GM18520 (cell line): ENCODE measurements at regions not wholly inside any gene's neighbourhood (a gene's known extent, or its start where the extent isn't known, plus 50 kb on each side); places are given as distances from the start of the nearest gene placed in this dataset.
"Not testable (repeated sequence)": the region's sequence is repeated elsewhere in the genome, so short reads cannot be mapped to it uniquely, and the experiment has no call there.

Source experiments
- ATAC-seq: cut with Tn5 transposase; IDR thresholded peaks from one replicate; pipeline ENCODE4 v1.9.1; 2021; ENCODE audit not compliant: unreplicated experiment

- ATAC-seq = no peak
Measured at GRCh38 chr2:194603429-194603828, 1053.6 kb upstream of the SLC39A10 start.

- ATAC-seq = no peak
Measured at GRCh38 chr2:194602750-194603149, 1054.3 kb upstream of the SLC39A10 start.

- no peak for ATAC-seq
Measured at GRCh38 chr2:194591192-194591591, 1065.8 kb upstream of the SLC39A10 start.

- no peak for ATAC-seq
Measured at GRCh38 chr2:194587739-194588270, 1069.2 kb upstream of the SLC39A10 start.

- ATAC-seq = no peak
Measured at GRCh38 chr2:194567661-194568017, 1089.4 kb upstream of the SLC39A10 start.

GRCh38 chr2:194566907-194567660 lies 1089.9 kb upstream of the SLC39A10 start:
- peak; percentile 87 for ATAC-seq

- ATAC-seq = no peak
Measured at GRCh38 chr2:194564422-194564821, 1092.6 kb upstream of the SLC39A10 start.

- ATAC-seq = no peak
Measured at GRCh38 chr2:194562329-194562728, 1094.7 kb upstream of the SLC39A10 start.

GRCh38 chr2:194559964-194560363 lies 1097.1 kb upstream of the SLC39A10 start:
- ATAC-seq = no peak

GRCh38 chr2:194559523-194559922 lies 1097.5 kb upstream of the SLC39A10 start:
- ATAC-seq = no peak

GRCh38 chr2:194557993-194558392 lies 1099.0 kb upstream of the SLC39A10 start:
- ATAC-seq = no peak

GRCh38 chr2:194556629-194557028 lies 1100.4 kb upstream of the SLC39A10 start:
- ATAC-seq = no peak

GRCh38 chr2:194553980-194554379 lies 1103.0 kb upstream of the SLC39A10 start:
- no peak for ATAC-seq

- ATAC-seq = no peak
Measured at GRCh38 chr2:194550702-194551101, 1106.3 kb upstream of the SLC39A10 start.

- no peak for ATAC-seq
Measured at GRCh38 chr2:194549387-194549786, 1107.6 kb upstream of the SLC39A10 start.

GRCh38 chr2:194545978-194546377 lies 1111.0 kb upstream of the SLC39A10 start:
- ATAC-seq = no peak

GRCh38 chr2:194539425-194539824 lies 1117.6 kb upstream of the SLC39A10 start:
- no peak for ATAC-seq

GRCh38 chr2:194526121-194526520 lies 1130.9 kb upstream of the SLC39A10 start:
- ATAC-seq = no peak

- no peak for ATAC-seq
Measured at GRCh38 chr2:194514281-194514680, 1142.7 kb upstream of the SLC39A10 start.

- not testable (repeated sequence) for ATAC-seq
Measured at GRCh38 chr2:194511070-194511469, 1146.0 kb upstream of the SLC39A10 start.

GRCh38 chr2:194504876-194505275 lies 1152.2 kb upstream of the SLC39A10 start:
- ATAC-seq = not testable (repeated sequence)

GRCh38 chr2:194495046-194495445 lies 1162.0 kb upstream of the SLC39A10 start:
- no peak for ATAC-seq

GRCh38 chr2:194494401-194494800 lies 1162.6 kb upstream of the SLC39A10 start:
- ATAC-seq = no peak
